HT1080 (cell line): ENCODE measurements at regions not wholly inside any gene's neighbourhood (a gene's known extent, or its start where the extent isn't known, plus 50 kb on each side); places are given as distances from the start of the nearest gene placed in this dataset.

ENCODE experiments used
- DNase-seq: peaks from one replicate; pipeline ENCODE4 v3.0.0-alpha.2; 2015; ENCODE audit warnings: low read depth

DNA sequence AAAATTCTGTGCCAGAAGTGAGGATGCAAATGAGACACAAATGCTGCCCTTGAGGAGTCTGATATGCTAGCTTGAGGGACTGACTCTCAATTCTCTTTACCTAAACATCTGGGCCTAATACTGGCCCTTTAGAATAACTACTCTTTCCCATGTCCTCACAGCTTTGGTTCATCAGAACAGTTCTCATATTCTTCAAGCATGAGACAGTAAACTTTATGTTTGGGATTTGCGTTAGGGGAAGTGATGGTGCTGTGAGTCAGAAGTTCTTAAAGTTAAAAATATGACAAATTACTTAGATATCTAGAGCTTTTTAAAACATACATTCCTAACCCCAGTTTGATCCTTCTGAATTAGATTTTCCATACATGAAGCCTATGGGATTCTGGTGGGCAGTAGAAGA lies 665.0 kb upstream of the RGMB start:
- peak; percentile 96 for DNase-seq

DNA sequence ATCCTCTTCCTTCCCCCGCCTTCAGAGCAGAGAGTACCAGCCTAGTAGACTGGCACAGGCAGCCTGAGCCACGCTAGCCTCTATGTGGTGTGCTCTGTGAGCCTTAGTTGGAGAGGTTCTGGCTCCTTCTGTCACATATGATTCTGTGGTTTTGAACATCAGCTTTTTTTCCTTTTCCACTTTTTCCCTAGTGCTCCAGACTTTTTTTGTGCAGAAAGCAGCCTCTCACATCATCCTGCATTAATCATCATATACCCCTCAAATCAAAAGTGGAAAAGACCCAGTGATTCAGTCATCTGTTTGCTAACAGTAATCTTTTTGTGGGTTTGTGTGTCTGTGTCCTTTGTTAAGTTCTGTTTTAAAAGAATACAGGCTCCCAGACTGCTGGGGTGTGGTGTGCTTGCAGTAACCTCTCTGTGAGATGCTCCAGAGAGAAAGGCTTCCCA lies 663.9 kb upstream of the RGMB start:
- DNase-seq, result peak; percentile 98

DNA sequence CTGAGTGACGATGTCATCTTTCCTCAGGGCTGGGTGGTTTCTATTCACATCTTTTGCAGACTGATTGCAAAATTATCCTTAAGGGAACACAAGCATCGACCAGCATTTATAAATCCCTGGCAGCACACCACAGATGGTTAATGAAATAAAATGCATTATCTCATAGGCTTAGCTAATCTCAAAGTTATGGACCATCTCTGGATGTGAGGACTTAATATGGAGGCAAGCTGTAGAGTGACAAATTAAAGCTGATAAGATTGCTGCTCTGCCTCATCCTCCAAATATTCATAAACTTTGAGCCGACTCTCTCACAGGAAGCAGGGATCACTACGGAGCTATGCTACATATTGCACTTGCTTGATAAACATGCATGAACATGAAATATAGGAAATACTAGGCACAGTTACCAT lies 663.2 kb upstream of the RGMB start:
- peak; percentile 56 for DNase-seq

DNA sequence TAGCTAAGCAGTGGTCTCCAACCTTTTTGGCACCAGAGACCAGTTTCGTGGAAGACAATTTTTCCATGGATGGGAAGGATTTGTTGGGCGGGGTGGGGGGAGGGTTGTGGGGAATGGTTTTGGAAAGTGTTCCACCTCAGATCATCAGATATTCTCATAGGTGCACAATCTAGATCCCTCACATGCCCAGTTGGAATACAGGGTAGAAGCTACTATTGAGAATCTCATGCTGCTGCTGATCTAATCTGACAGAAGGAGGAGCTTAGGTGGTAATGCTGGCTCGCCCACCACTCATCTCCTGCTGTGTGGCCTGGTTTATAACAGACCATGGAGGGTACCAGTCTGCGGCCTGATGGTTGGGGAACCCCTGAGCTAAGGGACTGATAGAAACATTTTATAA lies 662.7 kb upstream of the RGMB start:
- DNase-seq, result no peak

DNA sequence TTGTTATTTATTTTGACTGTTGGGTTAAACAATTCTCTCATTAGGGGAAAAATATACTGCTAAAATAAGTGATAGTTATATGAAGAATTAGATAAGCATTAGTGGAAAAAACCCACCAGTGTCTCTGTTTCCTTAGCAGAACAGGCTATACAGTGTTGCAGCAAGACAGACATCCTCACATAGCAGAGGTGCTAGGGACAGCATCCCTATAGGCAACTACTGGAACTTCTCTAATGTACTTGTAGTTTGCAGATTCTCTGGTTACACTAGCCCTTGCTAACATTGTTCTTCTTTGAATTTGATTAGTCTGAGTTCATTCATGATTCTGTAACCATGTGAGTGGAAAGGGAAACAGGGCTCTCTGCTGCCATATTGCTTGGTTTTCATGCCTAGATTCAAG lies 661.8 kb upstream of the RGMB start:
- DNase-seq, result no peak

DNA sequence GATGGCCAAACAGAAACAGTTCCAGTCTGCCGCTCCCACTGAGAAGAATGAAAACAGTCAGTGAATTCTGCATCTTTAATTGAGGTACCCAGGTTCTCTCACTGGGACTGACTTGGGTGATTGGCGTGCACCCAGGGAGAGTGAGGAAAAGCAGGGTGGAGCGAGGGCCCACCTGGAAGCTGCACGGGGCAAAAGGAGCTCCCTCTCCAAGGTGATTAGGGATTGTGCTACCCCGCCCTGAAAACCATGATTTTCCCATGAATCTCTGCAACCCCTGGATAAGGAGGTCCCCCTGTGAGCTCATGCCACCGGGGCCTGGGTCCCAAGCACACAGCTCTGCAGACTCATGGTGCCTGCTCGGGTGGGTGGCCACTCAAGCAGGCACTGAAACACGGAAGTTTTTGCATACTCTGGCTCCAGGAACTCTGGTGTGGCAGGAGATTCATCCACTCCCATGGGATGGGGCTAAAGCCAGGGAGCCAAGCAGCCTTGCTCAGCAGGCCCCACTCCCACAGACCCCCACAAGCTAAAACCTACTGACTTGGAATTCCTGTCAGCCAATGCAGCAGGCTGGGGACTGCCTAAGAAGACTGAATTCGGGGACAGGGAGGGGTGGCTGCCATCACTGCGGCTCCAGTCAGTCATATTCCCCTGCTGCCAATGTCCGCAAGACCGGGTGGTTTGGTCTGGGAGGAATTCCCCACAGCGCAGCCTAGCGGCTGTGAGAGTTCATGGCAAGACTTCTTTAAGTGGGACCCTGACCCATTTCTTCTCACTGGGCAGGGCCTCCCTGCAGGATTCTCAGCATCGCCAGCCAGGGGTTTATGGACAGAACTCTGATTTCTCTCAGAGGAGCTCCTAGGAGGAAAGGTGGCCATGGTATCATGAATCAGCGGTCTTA lies 652.2 kb upstream of the RGMB start:
- no peak for DNase-seq

DNA sequence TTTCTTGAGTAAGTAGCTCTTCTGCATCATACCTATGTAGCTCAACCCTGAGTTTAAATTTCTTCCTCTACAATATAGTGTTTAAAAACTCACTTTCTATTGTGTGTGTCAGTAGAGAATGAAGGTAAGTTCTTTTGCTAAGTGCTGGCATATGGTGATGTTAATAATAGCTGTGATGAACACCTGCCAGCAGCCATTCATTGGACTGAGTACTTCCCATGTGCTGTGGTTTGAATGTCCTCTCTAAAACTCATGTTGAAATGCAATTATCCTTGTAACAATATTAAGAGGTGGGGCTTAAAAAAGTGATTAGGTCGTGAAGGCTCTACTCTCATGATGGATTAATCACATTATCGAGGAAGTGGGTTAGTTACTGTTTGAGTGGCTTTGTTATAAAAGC lies 645.2 kb upstream of the RGMB start:
- no peak for DNase-seq

DNA sequence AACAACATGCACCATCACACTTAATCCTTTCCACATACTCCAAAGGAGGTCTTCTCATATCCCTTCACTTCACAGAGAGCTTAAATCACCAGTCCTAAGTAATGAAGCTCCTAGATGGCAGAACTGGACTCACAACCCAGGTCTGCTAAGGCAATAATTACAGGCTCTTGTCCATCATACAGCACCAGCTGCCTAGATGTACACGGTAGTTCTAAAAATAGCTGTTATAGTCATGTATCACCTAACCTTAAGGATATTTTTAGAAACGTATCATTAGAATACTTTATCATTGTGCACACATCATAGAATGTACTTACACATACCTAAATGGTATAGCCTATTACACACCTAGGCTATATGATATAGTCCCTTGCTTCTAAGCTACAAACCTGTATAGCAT lies 644.6 kb upstream of the RGMB start:
- DNase-seq, result no peak

DNA sequence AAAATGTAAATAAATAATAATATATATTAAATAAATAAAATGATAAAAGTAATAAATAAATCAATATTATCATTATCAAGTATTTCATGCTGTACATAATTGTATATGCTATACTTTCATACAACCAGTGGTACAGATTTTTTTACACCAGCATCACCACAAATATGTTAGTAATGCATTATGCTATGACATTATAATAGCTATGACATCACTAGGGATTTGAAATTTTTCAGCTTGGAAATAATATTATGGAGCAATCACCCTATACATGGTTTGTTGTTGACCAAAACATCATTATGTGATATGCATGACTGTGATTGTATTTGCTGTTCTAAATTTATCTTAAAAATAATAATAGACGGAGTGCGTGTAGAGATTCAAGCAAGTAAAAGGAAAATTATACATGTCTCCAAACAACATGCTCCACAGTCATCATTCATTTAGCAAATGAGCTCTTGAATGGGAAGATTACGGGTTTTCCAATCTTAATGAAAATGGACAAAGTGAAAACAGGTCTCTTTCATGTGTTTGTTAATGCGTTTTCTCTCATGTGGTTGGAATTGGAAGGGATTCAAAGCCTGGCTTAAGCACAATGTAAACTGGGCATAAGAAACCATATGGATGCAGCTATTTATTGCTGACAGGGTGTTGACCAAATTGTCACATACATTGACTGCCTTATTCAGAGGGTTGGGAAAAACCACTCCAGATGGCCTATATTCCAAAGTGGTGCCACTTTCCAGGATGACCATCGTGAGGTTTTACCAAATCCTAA lies 643.0 kb upstream of the RGMB start:
- DNase-seq, result no peak

DNA sequence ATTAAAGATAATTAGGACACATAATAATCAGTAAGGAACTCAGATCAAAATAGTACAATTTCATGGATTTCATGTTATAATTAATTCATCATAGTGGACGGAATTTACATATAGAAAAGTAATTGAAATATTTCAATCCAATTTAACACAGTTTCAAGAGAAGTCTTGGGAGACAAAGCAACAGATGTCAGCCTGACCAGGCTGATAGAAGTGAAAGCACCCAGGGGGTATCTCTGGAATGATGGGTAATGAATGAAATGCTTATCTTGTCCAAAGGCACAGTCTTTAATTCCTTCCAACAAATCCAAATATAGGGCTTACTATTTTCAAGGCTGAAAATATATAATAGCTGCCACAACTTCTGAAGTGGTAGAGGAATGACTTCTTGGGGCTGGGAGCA lies 629.3 kb upstream of the RGMB start:
- DNase-seq, result no peak

DNA sequence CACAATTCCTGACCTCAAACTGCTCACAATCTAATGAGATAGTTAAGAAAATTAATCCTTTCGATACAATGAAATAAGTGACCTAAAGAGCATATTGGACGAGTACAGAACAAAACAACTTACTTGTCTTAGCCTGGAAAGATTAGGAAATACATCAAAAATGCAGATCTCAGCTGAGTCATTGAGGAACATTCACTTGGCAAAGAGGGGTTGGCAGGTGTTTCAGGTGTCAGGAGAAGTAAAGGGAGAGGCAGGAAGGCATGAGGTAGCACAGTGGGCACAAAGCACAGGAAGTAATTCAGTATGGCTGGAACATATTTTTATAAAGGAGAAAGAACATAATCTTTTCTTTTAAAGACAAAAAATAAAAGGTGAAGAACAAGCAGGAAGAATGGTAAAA lies 628.8 kb upstream of the RGMB start:
- no peak for DNase-seq

DNA sequence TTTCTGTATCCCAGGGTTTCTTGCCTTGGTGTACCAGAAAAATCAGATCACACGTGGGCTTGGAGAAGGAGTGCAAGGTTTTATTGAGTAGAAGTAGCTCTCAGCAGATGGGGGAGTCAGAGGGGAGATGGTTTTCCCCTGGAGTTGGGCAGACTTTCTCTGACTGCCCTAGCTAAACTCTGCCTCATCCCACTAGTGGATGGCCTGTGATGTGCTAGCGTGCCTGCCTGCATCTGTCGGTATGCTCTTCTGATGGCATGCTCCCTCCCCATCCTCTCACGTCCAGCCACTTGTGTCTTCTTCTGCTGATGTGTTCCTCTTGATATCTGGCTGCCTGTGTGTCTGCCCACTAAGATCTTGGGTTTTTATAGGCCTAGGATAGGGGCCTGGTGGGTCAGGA lies 616.1 kb upstream of the RGMB start:
- no peak for DNase-seq

DNA sequence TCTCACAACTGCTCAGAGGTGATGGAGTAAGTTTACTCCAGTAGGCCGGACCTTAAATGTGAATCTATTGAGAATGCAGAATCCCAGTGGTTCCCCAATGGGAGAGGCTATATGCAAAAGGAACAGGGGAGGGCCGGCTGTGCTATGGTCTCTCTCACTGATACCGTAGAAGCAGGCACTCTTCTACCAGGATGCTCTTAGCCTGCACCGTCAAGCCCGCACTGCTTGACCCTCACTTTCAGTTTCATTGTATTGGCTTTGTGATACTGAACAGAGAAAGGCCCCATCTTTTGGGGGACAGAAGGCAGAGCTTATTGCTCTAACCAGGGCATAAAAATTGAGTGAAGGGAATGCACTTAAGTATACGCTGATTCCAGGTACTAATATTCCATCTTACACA lies 615.0 kb upstream of the RGMB start:
- DNase-seq, result no peak

DNA sequence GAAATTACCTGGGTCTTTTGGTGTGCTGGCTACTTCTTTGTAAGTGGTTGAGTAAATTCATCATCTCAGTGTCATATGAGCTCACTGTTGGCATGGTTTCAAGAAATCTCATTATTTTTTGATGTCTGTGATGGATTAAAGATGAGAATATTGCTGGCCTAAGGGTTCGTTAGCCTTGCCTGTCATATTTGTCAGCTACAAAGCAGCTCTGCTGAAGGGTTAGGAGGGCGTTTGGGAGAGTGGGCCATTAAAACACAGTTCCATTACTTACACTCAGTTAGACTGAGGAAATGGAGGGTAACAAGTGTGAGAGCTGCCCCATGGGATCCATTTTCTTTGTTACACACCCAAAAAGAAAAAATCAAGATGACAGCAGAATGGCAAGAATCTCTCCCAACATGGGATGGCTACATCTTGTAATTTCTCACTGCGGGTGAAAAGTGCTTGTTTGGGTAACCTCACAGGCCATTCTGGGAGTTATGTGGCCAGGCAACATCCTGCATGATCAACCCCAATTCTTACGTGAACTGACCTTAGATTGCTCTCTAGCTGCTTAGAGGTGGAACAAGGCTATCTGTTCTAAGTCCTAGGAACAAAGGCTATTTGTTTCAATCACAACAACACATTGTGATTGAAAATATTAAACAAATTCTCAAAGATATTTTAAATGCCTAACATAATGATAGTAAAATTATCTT lies 609.5 kb upstream of the RGMB start:
- DNase-seq, result peak; percentile 10

DNA sequence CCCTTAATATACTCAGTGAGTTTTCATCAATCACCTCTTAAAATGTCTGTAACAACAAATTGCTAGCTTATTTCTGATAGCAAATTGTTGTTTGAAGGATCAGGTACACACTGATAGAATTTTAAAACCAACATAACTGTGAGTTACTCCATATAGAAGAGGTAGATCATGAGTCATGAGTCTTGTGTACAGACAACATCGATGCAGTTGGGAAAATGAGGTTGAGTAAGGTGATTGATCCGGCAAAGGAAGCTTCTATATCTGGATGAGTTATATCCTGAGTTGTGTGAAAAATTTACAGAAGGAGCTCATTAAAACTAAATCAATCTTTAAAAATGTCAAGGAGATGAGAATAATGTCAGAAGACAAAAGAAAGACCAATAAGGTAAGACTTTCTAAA lies 604.6 kb upstream of the RGMB start:
- no peak for DNase-seq

DNA sequence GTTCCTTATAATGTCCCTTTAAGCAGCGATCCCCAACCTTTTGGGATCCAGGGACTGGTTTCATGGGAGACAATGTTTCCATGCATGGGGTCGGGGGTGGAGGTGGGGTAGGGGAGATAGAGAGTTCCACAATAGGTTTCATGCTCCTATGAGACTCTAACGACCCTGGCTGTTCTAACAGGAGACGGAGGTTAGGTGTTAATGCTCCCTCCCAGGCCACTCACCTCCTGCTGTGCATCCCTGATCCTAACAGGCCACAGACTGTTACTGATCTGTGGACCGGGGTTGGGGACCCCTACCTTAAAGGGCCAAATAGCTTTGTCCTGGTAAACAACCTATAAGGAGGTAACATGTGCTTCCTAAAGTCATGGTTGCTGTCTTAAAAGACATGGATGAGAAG lies 602.5 kb upstream of the RGMB start:
- no peak for DNase-seq

DNA sequence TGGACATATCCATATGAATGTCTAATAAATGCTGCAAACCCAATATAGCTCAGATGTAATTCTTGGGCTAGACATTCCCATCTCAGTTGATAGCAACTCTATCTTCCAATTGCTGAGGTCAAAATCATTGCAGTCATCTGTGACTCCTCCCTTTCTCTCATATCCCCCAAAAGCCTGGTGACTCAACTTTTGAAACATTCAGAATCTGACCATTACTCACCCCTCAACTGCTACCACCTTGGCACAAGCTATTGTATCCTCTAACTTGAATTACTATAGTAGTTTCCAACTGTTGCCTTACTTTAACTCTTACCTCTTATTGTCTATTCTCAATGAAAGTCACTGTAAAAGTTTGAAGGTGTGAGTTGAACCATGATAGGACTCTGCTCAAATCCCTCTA lies 600.1 kb upstream of the RGMB start:
- DNase-seq, result peak; percentile 83

DNA sequence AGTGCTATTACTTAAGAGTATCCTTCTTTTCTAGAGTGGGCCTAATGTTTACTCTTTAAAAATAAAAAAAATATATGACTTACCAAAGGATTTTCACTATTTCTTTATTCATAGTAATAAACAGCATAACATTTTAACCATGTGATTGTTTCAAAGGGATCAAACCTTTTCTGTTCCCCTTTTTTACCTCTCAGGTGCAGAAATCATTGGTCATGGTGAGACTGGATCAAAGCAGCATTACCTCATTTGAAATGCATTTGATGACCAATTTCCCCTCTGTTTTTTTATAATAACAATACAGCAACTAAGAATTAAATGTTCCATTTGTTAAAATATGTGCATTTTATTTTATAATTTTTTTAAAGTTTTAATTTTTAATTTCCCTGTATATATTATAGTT lies 598.0 kb upstream of the RGMB start:
- DNase-seq, result no peak

DNA sequence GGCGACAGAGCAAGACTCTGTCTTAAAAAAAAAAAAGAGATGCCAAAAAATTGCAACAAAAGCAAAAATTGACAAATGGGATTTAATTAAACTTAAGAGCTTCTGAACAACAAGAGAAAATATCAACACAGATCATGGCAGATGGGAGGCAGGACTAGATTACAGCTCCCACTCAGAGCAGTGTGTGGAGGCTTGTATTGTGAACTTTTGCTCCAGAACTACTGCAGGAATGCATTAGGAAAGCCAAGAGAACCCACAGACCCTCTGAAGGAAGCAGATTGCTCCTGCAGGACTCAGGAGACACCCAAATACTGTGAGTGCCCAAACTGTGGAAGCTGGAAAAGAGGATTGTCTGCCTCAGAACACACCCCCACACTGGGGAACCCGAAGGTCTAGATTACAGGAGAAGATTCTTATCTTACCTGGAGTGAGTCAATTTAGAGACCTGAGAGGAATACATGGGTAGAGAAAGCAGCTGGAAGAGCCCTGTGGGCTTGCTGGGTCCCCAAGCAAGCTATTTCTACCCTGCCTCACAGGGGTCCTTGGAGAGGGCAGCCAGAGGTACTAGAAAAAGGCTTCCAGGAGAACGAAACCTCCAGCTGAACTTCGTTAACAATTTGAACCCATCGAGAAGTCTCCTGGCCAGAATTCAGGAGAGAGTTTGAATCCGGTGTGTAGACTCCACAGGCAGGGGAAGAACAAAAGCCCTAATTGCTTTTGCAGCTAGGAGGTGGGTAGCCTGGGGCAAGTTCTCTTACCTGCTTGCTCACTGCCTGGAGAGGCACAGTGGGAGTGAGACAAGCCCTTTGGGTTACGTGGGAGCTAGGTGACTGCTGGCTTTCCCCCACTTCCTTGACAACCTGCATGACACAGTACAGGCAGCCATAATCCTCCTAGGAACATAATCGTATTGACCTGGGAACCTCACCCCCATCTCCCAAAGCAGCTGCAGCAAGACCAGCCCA lies 593.4 kb upstream of the RGMB start:
- no peak for DNase-seq

DNA sequence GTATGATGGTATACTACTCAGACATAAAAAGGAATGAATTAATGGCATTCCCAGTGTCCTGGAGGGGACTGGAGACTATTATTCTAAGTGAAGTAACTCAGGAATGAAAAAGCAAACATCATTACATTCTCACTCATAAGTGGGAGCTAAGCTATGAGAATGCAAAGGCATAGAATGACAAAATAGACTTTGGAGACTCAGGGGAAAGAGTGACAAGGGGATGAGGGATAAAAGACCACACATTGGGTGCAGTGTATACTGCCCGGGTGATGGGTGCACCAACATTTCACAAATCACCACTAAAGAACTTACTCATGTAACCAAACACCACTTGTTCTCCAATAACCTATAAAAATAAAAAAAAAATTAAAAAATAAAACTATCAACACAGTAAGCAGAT lies 587.3 kb upstream of the RGMB start:
- DNase-seq, result no peak

DNA sequence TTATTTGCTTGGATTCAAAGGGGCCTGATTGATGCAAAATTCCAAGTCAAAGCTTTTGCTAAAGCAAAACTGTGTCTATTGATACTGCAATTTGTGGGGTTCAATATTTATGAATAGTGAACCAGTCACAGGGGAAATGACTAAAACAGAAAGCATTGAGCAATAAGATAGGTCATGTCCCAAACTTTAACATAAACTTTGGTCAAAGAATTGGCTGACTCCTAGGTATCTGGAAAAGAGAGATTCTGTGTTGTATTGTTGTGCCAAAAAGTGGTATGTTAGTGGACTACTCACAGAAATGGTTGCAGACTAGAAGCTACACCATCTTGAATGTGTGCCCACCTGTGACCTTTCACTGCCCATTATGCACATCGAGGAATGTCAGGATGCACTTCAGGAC lies 585.5 kb upstream of the RGMB start:
- DNase-seq, result peak; percentile 7
